Endothelial cell of hepatic sinusoid (primary cell): ENCODE measurements at regions not wholly inside any gene's neighbourhood (a gene's known extent, or its start where the extent isn't known, plus 50 kb on each side); places are given as distances from the start of the nearest gene placed in this dataset.

Experiments
- in situ Hi-C: cut with HindIII; loops from 2 replicates; pipeline ENCODE4 v1.10.0; 2017; ENCODE audit warnings: low sequenced_read_pairs

GRCh38 chr1:83110156-83110555 lies 888.8 kb downstream of the TTLL7 start:
- in situ Hi-C loops: no loop called here

- in situ Hi-C loops: no loop called here
Measured at GRCh38 chr1:83109692-83110091, 889.2 kb downstream of the TTLL7 start.

DNA sequence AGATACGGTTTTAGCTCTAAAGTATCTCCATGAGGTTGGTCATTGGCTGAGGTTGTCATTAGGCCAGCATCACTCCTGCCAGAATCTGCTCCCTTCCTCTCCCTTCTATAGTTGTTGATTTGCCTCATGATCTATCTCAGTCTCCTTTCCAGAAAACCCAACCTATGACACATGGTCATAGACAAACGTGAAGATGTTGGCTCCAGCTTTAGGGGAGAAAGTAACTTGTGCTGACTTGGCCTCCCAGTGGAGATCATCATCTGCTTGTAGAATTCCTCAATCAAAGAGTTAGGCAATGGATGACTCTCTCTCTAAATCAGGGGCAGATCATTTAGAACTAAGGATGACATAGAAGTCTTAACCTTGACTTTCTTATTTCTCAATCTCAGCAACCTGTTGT lies 894.4 kb downstream of the TTLL7 start:
- in situ Hi-C loops: no loop called here

DNA sequence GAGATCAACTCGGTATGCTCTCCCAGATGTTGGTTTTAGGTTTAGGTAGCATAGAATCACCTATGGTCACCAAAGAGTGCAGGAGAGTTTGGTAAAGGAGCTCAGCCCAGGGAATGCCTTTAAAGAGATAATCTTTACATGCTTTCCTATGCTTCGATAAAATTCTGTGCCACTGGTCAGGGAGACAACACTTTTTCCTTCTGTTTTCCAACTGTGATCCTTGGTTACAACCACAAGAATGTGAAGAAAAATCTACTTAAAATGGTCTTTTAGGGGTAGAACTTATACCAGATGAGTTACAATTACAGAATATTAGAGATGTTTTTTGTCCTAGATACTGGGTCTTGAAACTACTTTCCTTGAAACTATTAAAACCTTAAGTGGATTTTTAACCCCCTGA lies 895.6 kb downstream of the TTLL7 start:
- in situ Hi-C loops: no loop called here

- in situ Hi-C loops: no loop called here
Measured at GRCh38 chr1:83102630-83103071, 896.3 kb downstream of the TTLL7 start.

DNA sequence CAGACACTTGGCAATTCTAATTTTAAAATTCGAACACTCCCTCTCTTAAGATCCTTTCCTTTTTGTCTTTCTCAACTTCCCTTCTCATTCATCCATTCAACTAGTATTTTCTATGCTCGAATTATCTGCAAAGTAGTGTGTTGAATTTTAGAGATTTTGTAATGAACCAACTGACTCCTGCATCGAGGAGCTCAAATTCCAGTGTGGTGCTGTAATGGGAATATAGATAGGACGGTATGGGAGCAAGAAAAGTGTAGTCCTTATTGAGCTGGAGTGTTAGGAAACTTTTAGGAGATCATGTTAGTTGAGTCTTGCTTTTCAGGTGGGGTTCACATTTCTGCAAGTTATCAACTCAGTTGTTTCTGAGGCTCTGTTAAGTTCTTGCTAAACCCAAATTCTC lies 897.5 kb downstream of the TTLL7 start:
- in situ Hi-C loops: no loop called here

DNA sequence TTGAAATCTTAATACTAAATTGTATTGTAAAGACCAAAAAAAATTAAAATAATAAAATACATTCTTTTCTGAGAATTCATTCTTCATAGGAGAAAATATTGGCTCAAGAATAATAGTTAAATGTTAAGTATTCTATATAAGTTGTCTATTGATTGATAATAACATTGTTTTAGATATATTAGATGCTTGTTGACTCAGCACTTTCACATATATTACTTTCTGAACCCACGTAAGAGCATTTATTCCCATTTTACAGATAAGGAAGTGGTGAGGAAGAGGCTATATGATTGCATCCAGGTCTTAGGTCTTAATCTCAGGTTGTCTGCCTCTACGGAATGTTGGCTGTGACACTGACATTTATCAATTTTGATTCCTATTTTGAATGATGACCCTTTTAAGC lies 898.8 kb downstream of the TTLL7 start:
- in situ Hi-C loops: no loop called here

- in situ Hi-C loops: no loop called here
Measured at GRCh38 chr1:83098791-83099190, 900.1 kb downstream of the TTLL7 start.

DNA sequence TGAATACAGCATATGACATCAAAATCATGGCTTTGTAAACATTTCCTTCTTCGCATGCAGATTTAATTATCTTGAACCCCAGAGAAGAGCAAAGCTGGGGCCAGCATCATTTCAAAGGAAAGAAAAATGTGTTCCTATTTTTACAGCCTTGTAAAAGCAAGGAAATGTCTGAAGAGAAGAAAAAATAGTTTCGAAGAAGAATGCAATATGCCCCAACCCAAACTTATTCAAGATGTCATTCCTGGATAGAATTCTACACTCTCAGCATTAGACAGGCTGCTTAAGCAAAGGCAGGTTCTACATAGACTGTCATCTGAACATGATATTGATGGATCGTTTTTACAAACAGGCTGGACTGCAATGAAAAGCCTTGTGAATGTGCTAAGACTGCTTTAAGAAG lies 900.8 kb downstream of the TTLL7 start:
- in situ Hi-C loops: no loop called here

GRCh38 chr1:83097715-83098114 lies 901.2 kb downstream of the TTLL7 start:
- in situ Hi-C loops: no loop called here

DNA sequence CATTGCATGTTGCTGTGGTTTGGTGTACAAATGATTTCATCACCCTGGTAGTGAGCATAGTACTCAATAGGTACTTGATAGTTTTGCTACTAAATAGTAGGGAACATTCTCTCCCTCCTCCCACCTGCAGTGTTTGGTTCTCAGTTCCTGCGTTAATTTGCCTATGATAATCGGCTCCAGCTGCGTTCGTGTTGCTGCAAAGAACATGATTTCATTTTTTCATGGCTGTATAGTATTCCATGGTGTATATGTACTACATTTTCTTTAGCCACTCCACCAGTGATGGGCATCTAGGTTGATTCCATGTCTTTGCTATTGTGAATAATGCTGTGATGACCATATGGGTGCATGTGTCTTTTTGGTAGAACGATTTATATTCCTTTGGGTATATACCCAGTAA lies 903.4 kb downstream of the TTLL7 start:
- in situ Hi-C loops: no loop called here

DNA sequence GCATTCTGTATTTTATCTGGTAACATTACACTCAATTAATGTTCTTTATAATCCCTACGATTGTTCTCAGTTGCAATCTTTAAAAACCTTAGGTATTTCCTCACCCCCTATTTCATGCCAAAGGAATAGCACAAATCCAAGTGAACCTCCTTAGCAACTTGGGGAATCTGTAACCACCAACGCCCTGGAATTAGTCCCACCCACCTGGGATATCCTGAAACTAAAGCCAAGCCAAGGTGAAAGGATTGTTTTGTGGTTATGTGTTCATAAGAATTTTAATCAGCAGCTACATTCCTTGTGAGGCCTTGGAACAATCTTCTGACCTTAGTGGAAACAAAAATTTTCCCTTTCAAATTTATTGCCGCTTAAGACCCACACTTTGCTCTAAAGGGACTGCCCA lies 908.7 kb downstream of the TTLL7 start:
- in situ Hi-C loops: no loop called here

- in situ Hi-C loops: no loop called here
Measured at GRCh38 chr1:83087851-83088250, 911.1 kb downstream of the TTLL7 start.

DNA sequence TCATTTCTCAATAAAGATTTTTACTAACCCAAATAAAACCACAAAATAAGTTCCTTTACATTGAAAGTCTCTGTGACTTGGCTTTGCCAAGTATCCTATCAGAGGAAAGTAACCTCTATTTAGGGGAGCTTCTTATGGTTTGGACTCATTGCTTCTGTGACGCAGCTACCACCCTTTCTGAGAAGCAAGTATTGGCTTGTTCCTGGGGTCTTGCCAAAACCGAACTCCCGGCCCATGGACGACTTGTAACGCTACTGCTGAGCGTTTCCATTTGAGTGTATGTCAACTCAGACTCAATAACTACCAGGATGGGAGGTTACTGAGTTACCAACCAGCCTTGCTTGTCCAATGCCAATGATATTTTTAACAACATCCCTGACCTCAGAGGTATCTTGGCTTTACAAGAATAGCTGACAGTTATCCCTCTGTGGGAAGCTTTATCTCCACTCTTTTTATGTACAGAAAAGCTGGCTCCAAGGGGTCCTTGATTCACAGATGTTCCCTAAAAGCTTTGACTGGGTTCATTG lies 911.9 kb downstream of the TTLL7 start:
- in situ Hi-C loops: no loop called here

DNA sequence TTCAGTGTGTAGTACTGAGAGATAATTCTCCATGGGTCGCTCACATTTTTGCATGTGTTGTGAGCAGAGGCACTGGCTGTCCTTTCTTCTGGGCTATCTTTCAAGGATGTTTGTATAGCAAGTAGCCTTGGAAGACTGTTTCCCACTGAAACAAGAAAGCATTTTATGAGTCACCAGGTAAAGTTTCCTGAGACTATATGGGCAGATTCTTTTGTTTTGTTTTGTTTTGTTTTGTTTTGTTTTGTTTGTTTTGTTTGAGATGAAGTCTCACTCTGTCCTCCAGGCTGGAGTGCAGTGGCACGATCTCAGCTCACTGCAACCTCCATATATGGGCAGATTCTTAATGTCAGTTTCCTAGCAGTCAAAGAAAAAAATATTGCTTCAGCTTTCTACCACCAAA lies 912.6 kb downstream of the TTLL7 start:
- in situ Hi-C loops: no loop called here

- in situ Hi-C loops: no loop called here
Measured at GRCh38 chr1:83083589-83084224, 915.2 kb downstream of the TTLL7 start.

DNA sequence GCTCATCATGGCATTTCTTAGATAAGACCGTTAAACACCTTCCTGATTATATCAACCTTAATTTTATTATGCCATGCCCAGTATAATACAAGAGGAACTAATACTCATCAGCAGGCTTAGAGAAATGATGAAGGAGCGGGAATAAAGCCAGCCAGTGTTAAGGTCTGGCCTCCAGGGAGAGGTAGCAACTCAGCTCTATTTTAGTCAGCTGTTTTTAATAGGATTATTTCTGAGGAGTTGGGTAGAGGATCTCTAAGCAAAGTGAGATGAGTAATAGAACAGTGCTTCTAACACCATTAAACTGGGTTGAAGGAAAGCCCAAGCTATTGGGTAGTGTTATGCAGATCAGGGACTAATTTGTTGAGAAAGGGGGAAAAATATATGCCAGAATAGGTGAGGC lies 921.5 kb downstream of the TTLL7 start:
- in situ Hi-C loops: no loop called here

GRCh38 chr1:83075107-83075506 lies 923.8 kb downstream of the TTLL7 start:
- in situ Hi-C loops: no loop called here

GRCh38 chr1:83067954-83068353 lies 931.0 kb downstream of the TTLL7 start:
- in situ Hi-C loops: no loop called here

DNA sequence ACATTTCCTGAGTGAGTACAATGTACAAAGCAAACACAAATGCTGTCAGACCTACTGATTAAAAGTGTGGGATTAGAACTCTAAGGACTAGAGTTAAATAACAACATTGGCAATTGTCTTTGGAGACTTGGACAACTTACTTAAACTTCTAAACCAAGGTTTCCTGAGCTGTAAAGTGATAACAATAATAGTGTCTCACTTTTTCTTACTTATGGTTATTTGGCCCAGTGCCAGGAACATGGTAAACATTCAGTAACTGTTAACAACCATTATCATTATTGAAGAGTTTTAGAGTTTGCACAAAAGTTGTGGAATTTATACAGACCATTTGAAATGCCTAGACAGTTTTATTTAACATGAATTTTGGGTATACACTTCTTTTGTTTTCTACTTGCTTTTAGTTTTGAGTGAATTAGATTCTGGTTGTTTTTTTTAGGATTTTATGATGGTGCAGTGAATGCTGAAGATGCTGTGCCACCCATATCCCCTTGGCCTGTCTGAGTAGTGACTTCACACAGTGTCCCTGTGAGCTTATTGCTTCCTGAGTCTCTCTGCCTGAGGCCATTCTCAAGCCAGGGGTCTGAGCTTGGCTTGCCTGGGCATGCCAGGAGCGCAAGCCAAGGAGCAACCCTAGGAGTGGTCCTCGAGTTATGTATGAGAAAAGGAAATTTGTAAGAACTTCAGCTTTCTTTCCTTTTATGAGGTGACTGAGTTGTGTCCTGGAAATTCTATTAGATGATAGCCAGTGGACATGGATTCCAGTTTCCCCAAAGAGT lies 932.8 kb downstream of the TTLL7 start:
- in situ Hi-C loops: no loop called here

DNA sequence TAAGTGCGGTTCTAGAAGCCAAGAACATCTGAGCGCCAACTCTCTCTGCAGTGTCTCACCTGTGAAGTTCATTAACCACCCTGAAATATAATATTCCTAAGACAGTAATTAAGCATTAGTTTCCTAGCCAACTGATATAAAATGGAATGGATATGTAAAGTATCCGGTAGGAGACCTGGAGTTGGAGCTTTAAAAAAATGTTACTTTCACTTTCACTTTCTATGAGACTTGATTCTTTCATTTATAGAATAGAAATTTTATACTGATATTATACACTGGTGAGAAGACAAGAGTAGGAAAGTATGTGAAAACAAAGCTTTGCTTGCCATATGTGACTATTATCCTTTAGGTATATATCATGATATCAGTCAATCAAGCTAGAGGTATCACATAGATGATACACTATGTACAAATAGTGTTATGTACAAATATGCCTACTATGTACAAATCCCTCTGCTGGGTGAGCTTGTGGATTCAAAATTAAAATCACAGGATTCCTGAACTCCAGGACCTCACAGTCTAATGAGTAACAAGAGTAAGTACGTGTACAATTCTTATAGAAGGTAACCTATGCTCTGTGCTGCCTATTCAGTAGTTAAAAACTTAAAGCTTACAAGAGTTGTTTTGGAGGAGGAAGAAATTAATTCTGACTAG lies 934.2 kb downstream of the TTLL7 start:
- in situ Hi-C loops: no loop called here
